Loucy (cell line): ENCODE measurements at regions not wholly inside any gene's neighbourhood (a gene's known extent, or its start where the extent isn't known, plus 50 kb on each side); places are given as distances from the start of the nearest gene placed in this dataset.

Source experiments
- H2AFZ ChIP-seq: fragments of 200-600 bp; sonication (generic); 2 replicates; pipeline ENCODE4 v1.6.0; 2016; ENCODE audit warnings: antibody characterized with exemption, mild to moderate bottlenecking, low read length, moderate library complexity
- H3F3A ChIP-seq: fragments of 200-600 bp; 2 replicates; pipeline ENCODE4 v1.6.0; 2016; ENCODE audit warnings: antibody characterized with exemption, low read depth, mild to moderate bottlenecking
- H3K27me3 ChIP-seq: fragments of 200-600 bp; sonication (generic); 2 replicates; pipeline ENCODE4 v1.6.1; 2014; ENCODE audit warnings: low read length, mild to moderate bottlenecking; ENCODE audit not compliant: insufficient read depth, poor library complexity, severe bottlenecking
- H3K36me3 ChIP-seq: fragments of 200-600 bp; sonication (generic); 2 replicates; pipeline ENCODE4 v1.6.1; 2016; ENCODE audit warnings: low read length; ENCODE audit not compliant: insufficient read depth
- H3K4me1 ChIP-seq: fragments of 200-600 bp; sonication (generic); 2 replicates; pipeline ENCODE4 v1.5.1; 2014; ENCODE audit warnings: low read length, mild to moderate bottlenecking; ENCODE audit not compliant: insufficient read depth, poor library complexity, severe bottlenecking
- H3K4me2 ChIP-seq: fragments of 200-600 bp; sonication (generic); 2 replicates; pipeline ENCODE4 v1.6.0; 2014; ENCODE audit warnings: antibody characterized with exemption, low read length, low read depth, mild to moderate bottlenecking; ENCODE audit not compliant: poor library complexity, severe bottlenecking
- H3K4me3 ChIP-seq: fragments of 200-600 bp; sonication (generic); 2 replicates; pipeline ENCODE4 v1.5.1; 2014; ENCODE audit warnings: low read length, mild to moderate bottlenecking, mixed read lengths; ENCODE audit not compliant: poor library complexity, severe bottlenecking
- H3K79me2 ChIP-seq: fragments of 200-600 bp; sonication (generic); 2 replicates; pipeline ENCODE4 v1.6.1; 2014; ENCODE audit warnings: low read length; ENCODE audit not compliant: insufficient read depth
- H3K9ac ChIP-seq: fragments of 200-600 bp; sonication (generic); 2 replicates; pipeline ENCODE4 v1.6.0; 2014; ENCODE audit warnings: mild to moderate bottlenecking, low read depth, low read length, moderate library complexity; ENCODE audit not compliant: poor library complexity, severe bottlenecking
- H3K9me2 ChIP-seq: fragments of 200-600 bp; sonication (generic); replicated peaks from 2 replicates; pipeline ENCODE4 v1.6.1; 2016; ENCODE audit warnings: low read depth, low read length, mixed read lengths
- H3K9me3 ChIP-seq: fragments of 200-600 bp; sonication (generic); 2 replicates; pipeline ENCODE4 v1.6.1; 2014; ENCODE audit warnings: mild to moderate bottlenecking, antibody characterized with exemption, low read length, low read depth; ENCODE audit not compliant: insufficient read depth
- H4K20me1 ChIP-seq: fragments of 200-600 bp; sonication (generic); 2 replicates; pipeline ENCODE4 v1.6.0; 2014; ENCODE audit warnings: antibody characterized with exemption, low read length, mild to moderate bottlenecking; ENCODE audit not compliant: insufficient read depth, poor library complexity, severe bottlenecking
- EZH2phosphoT487 ChIP-seq: fragments of 200-600 bp; IDR thresholded peaks from 2 replicates; pipeline ENCODE4 v1.6.1; 2018; ENCODE audit warnings: antibody characterized with exemption, mild to moderate bottlenecking, moderate library complexity, borderline replicate concordance
- TF ChIP-seq, protein P1 (sequence below): fragments of 200-600 bp; sonication (generic); conservative IDR thresholded peaks from 2 replicates; pipeline ENCODE4 v1.5.1; 2014; ENCODE audit warnings: mild to moderate bottlenecking, antibody characterized with exemption, low read length

DNA sequence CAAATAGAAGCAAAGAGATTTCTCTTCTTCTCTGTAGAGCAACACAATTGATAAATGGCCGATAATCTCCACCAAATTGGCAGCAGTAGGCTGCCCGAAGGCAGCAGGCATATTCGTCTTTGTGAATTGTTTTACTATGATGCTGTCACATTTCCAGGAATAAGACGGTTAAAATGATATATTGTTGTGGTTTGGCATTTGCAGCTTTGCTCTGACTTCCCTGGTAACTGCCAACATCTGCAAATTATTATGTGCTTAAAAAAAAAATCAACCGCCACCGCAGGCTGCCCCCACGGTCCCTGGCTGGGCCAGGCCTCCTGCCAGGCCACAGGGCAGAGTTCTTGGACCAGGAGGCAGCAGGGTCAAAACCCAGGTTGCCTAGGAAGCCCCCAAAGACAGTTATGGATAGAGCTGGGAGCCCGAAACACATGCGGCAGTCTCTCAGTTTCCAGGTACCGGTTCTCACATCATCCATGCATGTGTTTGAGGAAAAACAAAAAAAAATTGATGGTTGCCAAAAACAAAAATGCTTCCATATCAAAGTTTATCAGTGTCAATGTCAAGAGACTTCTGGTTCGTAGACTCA is 179.3 kb downstream of the ETS2 start:
- Histone ChIP-seq H3K79me2 (no peaks in the 10 kb centered on the region), H3K4me1 (peaks cover 86% of the 10 kb centered on the region), H3K9ac (peak overlapping the region; percentile 64), H3K9me2 (no peaks in the 10 kb centered on the region), H3F3A (no peaks in the 10 kb centered on the region), H3K4me2 (peak overlapping the region; percentile 67), H4K20me1 (no peaks in the 10 kb centered on the region), H3K4me3 (peak overlapping the region; percentile 42), H2AFZ (no peak overlapping the region), H3K36me3 (no peaks in the 10 kb centered on the region), H3K9me3 (no peaks in the 10 kb centered on the region), H3K27me3 (no peaks in the 10 kb centered on the region)
- no peak for TF ChIP-seq EZH2phosphoT487
- TF ChIP-seq, protein P1, sequence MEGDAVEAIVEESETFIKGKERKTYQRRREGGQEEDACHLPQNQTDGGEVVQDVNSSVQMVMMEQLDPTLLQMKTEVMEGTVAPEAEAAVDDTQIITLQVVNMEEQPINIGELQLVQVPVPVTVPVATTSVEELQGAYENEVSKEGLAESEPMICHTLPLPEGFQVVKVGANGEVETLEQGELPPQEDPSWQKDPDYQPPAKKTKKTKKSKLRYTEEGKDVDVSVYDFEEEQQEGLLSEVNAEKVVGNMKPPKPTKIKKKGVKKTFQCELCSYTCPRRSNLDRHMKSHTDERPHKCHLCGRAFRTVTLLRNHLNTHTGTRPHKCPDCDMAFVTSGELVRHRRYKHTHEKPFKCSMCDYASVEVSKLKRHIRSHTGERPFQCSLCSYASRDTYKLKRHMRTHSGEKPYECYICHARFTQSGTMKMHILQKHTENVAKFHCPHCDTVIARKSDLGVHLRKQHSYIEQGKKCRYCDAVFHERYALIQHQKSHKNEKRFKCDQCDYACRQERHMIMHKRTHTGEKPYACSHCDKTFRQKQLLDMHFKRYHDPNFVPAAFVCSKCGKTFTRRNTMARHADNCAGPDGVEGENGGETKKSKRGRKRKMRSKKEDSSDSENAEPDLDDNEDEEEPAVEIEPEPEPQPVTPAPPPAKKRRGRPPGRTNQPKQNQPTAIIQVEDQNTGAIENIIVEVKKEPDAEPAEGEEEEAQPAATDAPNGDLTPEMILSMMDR: no peak

DNA sequence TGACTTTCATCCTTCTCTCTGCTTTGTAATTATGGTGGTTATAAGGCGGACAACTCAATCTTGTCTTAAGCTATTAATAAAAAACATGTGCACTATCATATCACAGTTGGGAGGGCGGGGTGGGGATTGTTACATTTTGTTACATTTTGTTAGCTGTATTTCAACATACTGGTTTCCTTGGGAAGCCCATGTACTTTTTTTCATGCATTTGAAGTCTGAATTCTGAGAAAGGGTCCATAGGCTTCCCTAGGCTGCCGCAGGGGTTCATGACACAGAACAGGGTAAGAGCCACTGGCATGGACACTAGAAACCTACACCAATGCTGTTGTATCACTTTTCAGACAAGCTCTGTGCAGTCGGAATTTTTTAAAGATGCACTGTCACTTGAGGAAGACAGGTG is 178.8 kb downstream of the ETS2 start:
- peak overlapping the region; percentile 42 for H3K4me3 ChIP-seq

DNA sequence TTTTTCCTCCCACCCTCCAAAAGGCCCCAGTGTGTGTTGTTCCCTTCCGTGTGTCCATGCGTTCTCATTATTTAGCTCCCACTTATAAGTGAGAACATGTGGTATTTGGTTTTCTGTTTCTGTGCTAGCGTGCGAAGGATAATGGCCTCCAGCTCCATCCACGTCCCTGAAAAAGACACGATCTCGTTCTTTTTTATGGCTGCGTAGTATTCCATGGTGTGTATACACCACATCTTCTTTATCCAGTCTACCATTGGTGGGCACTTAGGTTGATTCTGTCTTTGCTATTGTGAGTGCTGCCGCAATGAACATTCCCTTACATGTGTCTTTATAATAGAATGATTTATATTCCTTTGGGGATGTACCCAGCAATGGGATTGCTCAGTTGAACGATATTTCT is 177.8 kb downstream of the ETS2 start:
- Histone ChIP-seq H3K4me1 (peaks cover 83% of the 10 kb centered on the region), H3K27me3 (no peaks in the 10 kb centered on the region), H3K9me2 (no peaks in the 10 kb centered on the region), H3K36me3 (no peaks in the 10 kb centered on the region), H4K20me1 (no peaks in the 10 kb centered on the region), H3K9ac (peak overlapping the region; percentile 64), H3K79me2 (no peaks in the 10 kb centered on the region), H3K4me3 (no peak overlapping the region), H3F3A (no peaks in the 10 kb centered on the region; the same call in 1 of the 2 replicates), H3K9me3 (no peaks in the 10 kb centered on the region), H3K4me2 (peak overlapping the region; percentile 16), H2AFZ (no peak overlapping the region)
- TF ChIP-seq, protein P1: no peak
- no peak for TF ChIP-seq EZH2phosphoT487

More for the DNA sequence above, 178.8 kb downstream of the ETS2 start:
- TF ChIP-seq, protein P1: no peak
- no peak for TF ChIP-seq EZH2phosphoT487
- no peaks in the 10 kb centered on the region for H3K27me3 ChIP-seq
- H3K36me3 ChIP-seq: no peaks in the 10 kb centered on the region
- H3K9me2 ChIP-seq: no peaks in the 10 kb centered on the region
- H4K20me1 ChIP-seq: no peaks in the 10 kb centered on the region
- peaks cover 86% of the 10 kb centered on the region for H3K4me1 ChIP-seq
- no peaks in the 10 kb centered on the region for H3F3A ChIP-seq
- H3K4me2 ChIP-seq: peak overlapping the region; percentile 67
- no peaks in the 10 kb centered on the region for H3K79me2 ChIP-seq
- peak overlapping the region; percentile 64 for H3K9ac ChIP-seq
- no peaks in the 10 kb centered on the region for H3K9me3 ChIP-seq
- no peak overlapping the region for H2AFZ ChIP-seq
